ENCODE measurements at regions not wholly inside any gene's neighbourhood (a gene's known extent, or its start where the extent isn't known, plus 50 kb on each side); places are given as distances from the start of the nearest gene placed in this dataset.

DNA sequence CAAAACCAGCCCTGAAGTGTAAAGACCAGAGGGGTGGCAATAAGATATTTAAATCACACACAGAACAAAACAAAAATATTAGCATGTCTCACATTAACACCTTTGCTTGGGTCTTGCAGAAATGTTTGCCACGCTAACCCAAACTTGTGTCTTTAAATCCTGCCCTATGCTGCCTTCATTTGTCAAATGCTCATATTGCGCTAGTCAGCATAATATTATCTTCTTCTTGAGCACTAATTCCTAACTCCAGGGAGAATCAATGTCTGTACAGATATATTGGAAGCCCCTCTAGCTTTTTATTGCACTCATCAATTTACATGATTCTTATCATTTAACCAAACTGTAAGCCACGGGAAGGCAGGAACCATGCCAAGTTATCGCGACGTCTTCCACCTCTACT lies 614.8 kb upstream of the SOX9 start:
- FAIRE-seq (no peak), DNase-seq (ENCODE audit: low read depth in 1 of 2, low spot score in 2 of 2) (no peak)
- Histone ChIP-seq H2BK12ac (ENCODE audit: low read depth, low read length) (no peak overlapping the region), H4K5ac (ENCODE audit: insufficient read length, low read depth, low read length) (no peak overlapping the region), H3K79me2 (ENCODE audit: control insufficient read depth in 1 of 2, insufficient read depth in 2 of 2, low read length in 2 of 2) (no peaks in the 10 kb centered on the region), H4K91ac (replicated peaks; ENCODE audit: insufficient read length, low read length) (no peak overlapping the region), H3K9me3 (ENCODE audit: insufficient read depth in 2 of 2, low read depth in 1 of 2, low read length in 1 of 2) (no peaks in the 10 kb centered on the region), H3K56ac (replicated peaks; ENCODE audit: insufficient read length, low read depth, low read length) (no peak overlapping the region), H4K20me1 (replicated peaks in 1 of 2; ENCODE audit: control insufficient read depth in 1 of 2, insufficient read depth in 2 of 2, low read length in 2 of 2) (no peaks in the 10 kb centered on the region), H3K27me3 (replicated peaks in 1 of 4; ENCODE audit: control insufficient read depth in 3 of 4, extremely low read depth in 1 of 4, insufficient read depth in 3 of 4, low read length in 3 of 4) (no peaks in the 10 kb centered on the region), H3K36me3 (ENCODE audit: control insufficient read depth in 2 of 4, insufficient read depth in 4 of 4, low read length in 3 of 4) (no peaks in the 10 kb centered on the region), H3K27ac (ENCODE audit: low read depth, low read length) (no peak overlapping the region), H3K14ac (ENCODE audit: insufficient read length) (no peak overlapping the region), H3K23ac (ENCODE audit: insufficient read length) (no peak overlapping the region), H2BK120ac (replicated peaks; ENCODE audit: low read depth, low read length) (no peak overlapping the region), H2AFZ (ENCODE audit: low read length) (no peak overlapping the region), H3K4me3 (ENCODE audit: extremely low read depth in 1 of 4, insufficient read depth in 2 of 4, low read depth in 3 of 4, low read length in 4 of 4) (no peak overlapping the region), H3K4ac (replicated peaks; ENCODE audit: insufficient read length, low read depth, low read length) (no peak overlapping the region), H3K4me2 (ENCODE audit: insufficient read depth in 1 of 2, low read depth in 2 of 2, low read length in 2 of 2) (no peak overlapping the region), H3K18ac (ENCODE audit: extremely low read depth, low read length) (no peak overlapping the region), H3K79me1 (ENCODE audit: low read depth, low read length) (no peaks in the 10 kb centered on the region), H3K4me1 (replicated peaks in 1 of 4; ENCODE audit: control insufficient read depth in 3 of 4, insufficient read depth in 4 of 4, low read length in 3 of 4) (no peaks in the 10 kb centered on the region), H2BK20ac (ENCODE audit: low read length) (no peak overlapping the region), H3K23me2 (ENCODE audit: low read depth, low read length) (no peaks in the 10 kb centered on the region), H2BK15ac (ENCODE audit: low read length) (no peak overlapping the region), H3K9ac (replicated peaks in 1 of 4; ENCODE audit: extremely low read depth in 1 of 4, low read depth in 3 of 4, low read length in 3 of 4) (no peak overlapping the region), H4K8ac (ENCODE audit: extremely low read depth, insufficient read depth, low read length) (no peak overlapping the region), H2BK5ac (ENCODE audit: low read depth, low read length) (no peak overlapping the region), H2AK5ac (ENCODE audit: low read depth, low read length) (no peak overlapping the region)
- WGBS, 2 experiments (ENCODE audit: extremely low coverage in 1 of 2, insufficient coverage in 1 of 2, insufficient read length in 1 of 2, insufficient replicate concordance in 2 of 2, low coverage in 1 of 2, low lambda C conversion rate in 2 of 2, missing lambda C conversion rate in 1 of 2) = 96% methylated on average over 6 of the region's 6 CpGs; no CpG with 5 or more reads in 1 of the 2 experiments
- TF ChIP-seq BRCA1 (IDR thresholded peaks at IDR 0.05; ENCODE audit: low read depth, low read length) (no peak), SP2 (IDR thresholded peaks at IDR 0.05; ENCODE audit: low read length) (no peak), ASH2L (IDR thresholded peaks at IDR 0.05; ENCODE audit: low read length) (no peak), CBX5 (IDR thresholded peaks at IDR 0.05; ENCODE audit: low read depth, low read length) (no peak)
- TF ChIP-seq, protein P1, sequence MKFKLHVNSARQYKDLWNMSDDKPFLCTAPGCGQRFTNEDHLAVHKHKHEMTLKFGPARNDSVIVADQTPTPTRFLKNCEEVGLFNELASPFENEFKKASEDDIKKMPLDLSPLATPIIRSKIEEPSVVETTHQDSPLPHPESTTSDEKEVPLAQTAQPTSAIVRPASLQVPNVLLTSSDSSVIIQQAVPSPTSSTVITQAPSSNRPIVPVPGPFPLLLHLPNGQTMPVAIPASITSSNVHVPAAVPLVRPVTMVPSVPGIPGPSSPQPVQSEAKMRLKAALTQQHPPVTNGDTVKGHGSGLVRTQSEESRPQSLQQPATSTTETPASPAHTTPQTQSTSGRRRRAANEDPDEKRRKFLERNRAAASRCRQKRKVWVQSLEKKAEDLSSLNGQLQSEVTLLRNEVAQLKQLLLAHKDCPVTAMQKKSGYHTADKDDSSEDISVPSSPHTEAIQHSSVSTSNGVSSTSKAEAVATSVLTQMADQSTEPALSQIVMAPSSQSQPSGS (IDR thresholded peaks at IDR 0.05; ENCODE audit: low read length) = no peak
- POLR2A ChIA-PET (ENCODE audit: partially characterized antibody) = no interaction called here
- CTCF ChIA-PET (ENCODE audit: partially characterized antibody) = interaction anchor here (0.6 to 1.1 kb wide), 2 partner anchors 33 to 1052 kb away, joined by 3 to 4 read pairs; no protein-coding TSS in a partner anchor
